M059J (cell line): ENCODE measurements at regions not wholly inside any gene's neighbourhood (a gene's known extent, or its start where the extent isn't known, plus 50 kb on each side); places are given as distances from the start of the nearest gene placed in this dataset.

Source experiments
- DNase-seq: peaks from one replicate; pipeline ENCODE4 v3.0.0-alpha.2; 2012; ENCODE audit warnings: low read depth

DNA sequence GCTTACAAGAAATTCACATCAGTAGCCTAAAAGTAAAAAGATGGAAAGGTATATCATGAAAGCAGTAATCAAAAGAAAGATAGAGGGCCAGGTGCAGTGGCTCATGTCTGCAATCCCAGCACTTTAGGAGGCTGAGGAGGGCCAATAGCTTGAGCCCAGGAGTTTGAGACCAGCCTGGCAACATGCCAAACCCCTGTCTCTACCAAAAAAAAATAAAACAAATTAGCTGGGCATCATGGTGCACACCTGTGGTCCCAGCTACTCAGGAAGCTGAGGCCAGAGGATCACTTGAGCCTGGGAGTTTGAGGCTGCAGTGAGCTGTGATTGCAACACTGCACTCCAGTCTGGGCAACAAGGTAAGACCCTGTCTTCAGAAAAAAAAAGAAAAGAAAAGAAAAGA, 55.5 kb downstream of the GSPT2 start:
- DNase-seq, result no peak

DNA sequence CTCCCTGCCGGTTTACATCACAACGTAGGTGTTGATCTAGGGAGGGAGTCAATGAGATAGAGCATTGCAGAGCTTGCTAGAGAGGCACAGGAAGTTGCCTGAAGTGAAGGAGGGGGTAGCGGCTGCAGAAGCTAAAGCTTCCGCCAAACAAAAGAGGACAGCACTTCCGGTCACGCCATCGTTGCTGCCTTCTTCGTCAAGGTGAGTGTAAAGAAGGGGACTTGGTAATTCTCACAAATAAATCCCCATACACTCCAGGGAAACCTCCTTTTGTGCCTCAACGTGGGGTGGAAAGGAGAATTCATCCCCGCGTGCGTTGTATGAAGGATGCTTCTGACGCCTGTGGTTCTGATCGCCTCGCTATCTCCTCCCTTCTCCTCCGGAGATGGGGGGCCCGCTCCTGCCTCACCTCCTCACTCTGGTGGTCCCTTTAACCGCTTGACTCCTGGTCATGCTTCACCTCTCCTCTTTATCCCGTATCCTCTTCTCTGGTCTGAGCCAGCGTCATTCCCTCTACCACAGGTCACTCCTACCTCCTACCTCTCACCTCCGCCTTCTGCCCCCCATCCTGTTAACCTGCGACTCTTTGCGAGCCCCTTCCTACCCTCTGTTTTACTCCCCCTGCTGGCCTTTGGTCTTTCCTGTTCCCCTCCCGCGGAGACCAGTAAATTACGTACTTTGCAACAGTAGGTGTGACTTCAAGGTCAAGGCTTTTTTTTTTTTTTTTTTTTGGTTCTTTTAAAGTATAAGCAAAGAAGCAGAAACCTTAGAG, 59.9 kb downstream of the GSPT2 start:
- DNase-seq, result peak; percentile 69

DNA sequence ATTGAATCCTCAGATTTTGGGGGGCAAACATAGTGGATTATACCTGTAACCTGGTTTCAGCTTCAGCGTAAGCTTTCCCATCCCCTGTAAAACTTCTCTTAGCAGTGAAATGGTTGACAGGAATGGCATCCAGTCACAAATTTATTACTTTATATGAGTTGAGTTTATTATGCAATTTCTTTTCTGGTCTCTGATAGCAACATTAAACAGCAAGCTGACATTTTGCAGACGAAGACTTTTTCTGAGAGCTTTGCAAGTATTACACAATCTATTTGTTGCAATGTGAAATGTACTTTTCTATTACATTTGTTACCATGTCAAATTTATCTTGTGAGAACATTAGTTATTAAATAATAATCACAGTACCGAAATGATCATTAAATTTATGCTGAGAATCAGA, 60.6 kb downstream of the GSPT2 start:
- no peak for DNase-seq

DNA sequence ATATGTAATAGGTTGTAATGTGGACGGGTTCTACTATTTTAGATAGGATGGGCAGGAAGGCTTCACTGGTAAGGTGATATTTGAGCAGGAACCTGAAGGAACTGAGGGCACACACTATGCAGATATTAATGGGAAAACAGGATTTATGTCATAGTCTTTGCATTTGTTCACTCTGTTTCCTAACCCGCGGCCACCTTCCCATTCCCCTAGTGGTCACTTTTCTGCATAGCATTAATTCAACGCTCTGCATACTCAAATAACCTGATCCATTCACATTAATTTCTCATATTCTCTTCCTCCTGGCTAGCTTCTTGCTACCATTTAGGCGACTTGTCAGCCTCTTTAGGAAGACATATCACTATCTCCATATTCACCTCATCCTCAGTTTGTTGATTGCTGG, 61.5 kb downstream of the GSPT2 start:
- DNase-seq, result no peak

DNA sequence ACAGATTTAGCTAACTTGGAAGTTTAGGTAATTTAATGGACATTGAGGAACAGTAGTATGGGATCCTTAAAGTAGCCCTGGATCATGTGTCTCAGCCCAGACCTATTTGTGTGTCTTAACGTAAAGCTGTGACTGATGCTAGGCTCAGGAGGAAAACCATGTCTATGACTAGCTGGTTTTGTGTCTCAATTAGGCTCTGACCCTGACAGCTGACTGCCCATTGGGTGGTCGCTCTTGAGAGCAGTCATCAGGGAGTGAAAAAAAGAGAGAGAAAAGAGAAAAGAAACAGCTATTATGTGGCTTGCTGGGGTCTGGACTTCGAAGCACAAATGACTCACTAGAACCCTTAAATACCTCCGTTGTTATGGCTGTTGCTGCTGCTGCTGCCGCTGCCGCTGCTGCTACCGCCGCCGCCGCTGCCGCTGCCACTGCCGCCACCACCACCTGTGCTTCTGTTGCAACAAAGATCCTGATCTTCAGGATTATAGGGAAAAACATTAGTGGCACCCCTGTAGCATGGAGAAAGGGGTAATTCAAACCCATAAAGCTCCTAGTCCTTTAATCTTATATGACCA, 70.7 kb downstream of the GSPT2 start:
- no peak for DNase-seq

DNA sequence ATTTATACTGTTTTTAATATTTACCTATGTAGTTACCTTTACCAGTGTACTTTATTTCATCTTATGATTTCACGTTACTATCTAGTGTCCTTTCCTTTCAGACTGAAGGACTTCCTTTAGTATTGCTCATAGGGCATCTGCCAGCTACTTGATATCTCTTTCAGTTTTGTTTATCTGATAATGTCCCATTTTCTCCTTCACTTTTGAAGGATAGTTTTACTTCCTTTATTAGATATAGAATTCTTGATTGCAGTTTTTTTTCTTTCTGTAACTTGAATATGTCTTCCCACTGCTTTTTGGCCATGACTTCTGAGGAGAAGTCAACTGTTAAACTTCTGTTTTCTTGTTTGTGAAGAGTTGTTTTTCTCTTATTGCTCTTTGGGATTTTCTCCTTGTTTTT, 69.4 kb upstream of the MAGED1 start:
- no peak for DNase-seq

DNA sequence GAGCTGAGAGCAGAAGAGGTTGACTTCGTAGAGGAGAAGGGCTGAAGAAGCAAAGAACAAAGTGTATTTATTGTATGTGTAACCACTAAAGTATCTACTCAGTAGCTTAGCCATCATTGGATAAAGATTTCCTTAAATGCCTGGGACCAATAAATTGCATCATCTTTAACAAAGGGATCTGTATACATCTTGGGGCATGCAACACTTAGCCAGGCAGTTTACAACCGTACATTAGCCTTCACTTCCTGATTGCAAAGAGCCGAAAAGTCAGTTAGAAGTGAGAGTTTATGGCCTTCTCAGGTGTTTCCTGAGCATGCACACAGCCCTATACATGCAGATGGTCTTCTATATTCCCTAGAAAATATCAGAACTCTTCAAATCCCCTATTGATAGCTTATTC, 68.0 kb upstream of the MAGED1 start:
- no peak for DNase-seq

DNA sequence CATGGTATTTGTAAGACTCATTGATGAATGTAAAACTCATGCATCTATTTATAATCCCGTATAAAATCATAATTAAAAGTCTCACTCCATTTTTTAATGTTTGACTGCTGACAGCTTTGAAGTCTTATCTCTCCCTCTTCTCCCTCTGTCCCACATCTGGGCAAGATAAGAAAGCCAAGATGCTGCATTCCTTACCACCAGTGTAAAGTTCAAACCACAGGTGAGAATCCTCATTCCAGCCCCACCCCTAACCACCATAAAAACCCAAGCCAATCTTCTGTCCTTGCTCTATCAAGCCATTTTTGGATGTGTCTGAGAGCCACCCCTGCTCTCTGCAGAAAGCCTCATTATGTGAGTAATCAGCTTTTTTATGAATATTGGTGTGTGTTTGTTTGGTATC, 59.3 kb upstream of the MAGED1 start:
- DNase-seq, result no peak

DNA sequence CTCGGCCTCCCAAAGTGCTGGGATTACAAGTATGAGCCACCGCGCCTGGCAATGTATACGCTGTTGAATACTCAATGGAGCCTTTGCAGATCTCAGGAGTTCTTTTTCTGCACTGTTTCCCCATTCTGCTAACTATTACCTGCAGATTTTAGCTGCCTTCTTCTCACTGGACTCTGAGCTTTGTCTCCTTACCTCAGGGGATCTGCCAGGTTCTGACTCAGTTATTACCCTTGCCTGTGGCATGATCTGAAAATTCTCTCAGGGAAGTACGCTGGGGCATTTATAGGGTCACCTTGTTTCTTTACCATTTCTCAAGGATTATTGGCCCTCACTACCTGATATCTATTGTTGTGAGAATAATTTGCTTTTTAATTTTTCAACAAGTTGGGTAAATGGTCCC, 56.6 kb upstream of the MAGED1 start:
- no peak for DNase-seq

DNA sequence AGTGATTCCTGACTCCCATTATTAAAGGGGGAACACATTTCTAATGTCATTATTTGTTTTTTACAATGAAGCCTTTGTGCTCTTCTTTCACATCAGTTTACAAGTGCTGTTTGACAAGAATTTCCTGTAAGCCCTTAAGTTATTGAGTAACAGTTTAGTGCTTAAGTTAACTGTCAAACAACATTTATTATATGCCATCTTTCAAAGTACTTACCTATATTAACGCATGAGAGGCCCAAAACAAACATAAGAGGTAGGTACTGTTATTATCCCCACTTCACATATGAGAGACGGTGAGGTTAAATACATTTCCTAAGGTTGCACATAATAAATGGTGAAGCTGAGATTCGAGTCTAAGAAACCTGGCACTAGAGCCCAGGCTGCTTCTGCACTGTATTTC, 56.0 kb upstream of the MAGED1 start:
- DNase-seq, result no peak

DNA sequence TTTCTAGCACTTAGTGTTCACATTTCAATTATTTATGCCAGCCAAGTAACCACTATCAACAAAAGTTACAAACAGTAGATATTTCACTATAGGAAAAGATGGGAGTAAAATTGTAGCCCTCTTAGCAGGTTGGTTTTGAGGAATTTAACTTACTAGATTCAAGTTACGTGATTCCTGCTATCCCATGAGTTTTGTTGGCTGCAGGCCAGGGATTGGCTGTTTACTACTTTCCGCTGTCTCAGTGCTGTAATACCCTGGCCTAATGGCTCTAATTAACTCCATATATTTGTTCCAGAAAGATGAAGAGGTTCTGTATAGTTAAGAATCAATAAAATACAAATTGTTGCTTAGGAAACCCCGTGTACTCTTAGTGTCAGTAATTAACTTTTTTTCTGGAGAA, 55.5 kb upstream of the MAGED1 start:
- DNase-seq, result peak; percentile 3
